ENCODE measurements at regions not wholly inside any gene's neighbourhood (a gene's known extent, or its start where the extent isn't known, plus 50 kb on each side); places are given as distances from the start of the nearest gene placed in this dataset.

DNA sequence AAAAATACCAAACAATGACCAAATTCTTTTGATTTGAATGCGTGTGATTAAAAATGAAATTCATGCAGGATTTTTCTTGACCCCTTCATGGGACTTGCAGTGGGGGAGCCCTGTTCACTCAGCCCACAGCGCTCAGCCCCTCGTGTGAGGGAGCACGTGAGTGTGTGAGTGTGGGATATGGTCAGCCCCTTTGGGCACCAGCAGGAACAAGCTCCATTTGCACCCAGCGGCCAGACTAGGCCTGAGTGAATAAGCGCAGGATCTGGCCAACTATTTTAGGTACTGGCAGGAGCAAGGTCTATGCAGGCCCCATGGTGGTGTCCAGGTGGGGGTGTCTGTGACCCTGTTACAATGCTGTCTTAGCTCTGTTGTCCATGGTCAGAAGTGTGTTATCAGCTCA lies 1631.2 kb downstream of the BRINP3 start:
- no peaks in the 10 kb centered on the region for H3K36me3 ChIP-seq (replicated peaks in 1 of 2; ENCODE audit: insufficient read depth in 1 of 2, low read depth in 2 of 2)
- 80 to 83% methylated on average over 6 of the region's 6 CpGs for WGBS, 2 donors
- H3K27me3 ChIP-seq, result no peaks in the 10 kb centered on the region
- no peak overlapping the region for H3K27ac ChIP-seq
- intact Hi-C loops (cut with DNase I), result no loop called here
- TF ChIP-seq POLR2A (IDR thresholded peaks at IDR 0.05), result no peak
- TF ChIP-seq, protein P1, sequence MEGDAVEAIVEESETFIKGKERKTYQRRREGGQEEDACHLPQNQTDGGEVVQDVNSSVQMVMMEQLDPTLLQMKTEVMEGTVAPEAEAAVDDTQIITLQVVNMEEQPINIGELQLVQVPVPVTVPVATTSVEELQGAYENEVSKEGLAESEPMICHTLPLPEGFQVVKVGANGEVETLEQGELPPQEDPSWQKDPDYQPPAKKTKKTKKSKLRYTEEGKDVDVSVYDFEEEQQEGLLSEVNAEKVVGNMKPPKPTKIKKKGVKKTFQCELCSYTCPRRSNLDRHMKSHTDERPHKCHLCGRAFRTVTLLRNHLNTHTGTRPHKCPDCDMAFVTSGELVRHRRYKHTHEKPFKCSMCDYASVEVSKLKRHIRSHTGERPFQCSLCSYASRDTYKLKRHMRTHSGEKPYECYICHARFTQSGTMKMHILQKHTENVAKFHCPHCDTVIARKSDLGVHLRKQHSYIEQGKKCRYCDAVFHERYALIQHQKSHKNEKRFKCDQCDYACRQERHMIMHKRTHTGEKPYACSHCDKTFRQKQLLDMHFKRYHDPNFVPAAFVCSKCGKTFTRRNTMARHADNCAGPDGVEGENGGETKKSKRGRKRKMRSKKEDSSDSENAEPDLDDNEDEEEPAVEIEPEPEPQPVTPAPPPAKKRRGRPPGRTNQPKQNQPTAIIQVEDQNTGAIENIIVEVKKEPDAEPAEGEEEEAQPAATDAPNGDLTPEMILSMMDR (IDR thresholded peaks at IDR 0.05), result no peak
- H3K4me3 ChIP-seq, result no peak overlapping the region
- no peaks in the 10 kb centered on the region for H3K4me1 ChIP-seq
- H3K9me3 ChIP-seq, result no peaks in the 10 kb centered on the region
- DNase-seq (no peak), ATAC-seq (no peak)

- WGBS, 2 donors, result 88 to 89% methylated on average over 2 to 31 of the region's 31 CpGs
- TF ChIP-seq, protein P1 (IDR thresholded peaks at IDR 0.05), result no peak
- no peak for TF ChIP-seq POLR2A (IDR thresholded peaks at IDR 0.05)
- intact Hi-C loops (cut with DNase I), result no loop called here
Measured at GRCh38 chr1:188857526-188858087, 1620.1 kb downstream of the BRINP3 start.

DNA sequence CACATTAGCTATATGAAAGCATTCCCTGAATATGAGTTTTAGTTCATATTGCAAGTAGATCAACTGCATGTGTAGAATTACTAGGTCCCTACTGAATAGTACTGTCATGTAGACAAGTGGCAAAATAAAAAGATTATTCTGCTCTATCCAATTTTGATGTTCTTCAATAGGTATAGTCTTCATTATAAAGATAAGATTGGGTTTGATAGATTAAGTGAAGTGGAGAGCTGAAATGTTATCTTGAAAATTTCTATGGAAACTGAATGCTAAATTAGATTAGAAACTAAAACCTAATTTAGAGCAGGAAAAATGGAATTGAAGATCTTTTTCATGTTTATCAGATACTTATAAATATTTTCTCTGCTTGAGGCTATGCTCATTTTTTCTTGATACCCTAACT lies 1610.0 kb downstream of the BRINP3 start:
- TF ChIP-seq, protein P1 (IDR thresholded peaks at IDR 0.05), result no peak
- no peak for TF ChIP-seq POLR2A (IDR thresholded peaks at IDR 0.05)
- ATAC-seq (no peak), DNase-seq (no peak)
- H3K9me3 ChIP-seq, result no peaks in the 10 kb centered on the region
- H3K4me3 ChIP-seq, result no peak overlapping the region
- H3K36me3 ChIP-seq (replicated peaks in 1 of 2; ENCODE audit: insufficient read depth in 1 of 2, low read depth in 2 of 2), result no peaks in the 10 kb centered on the region
- H3K4me1 ChIP-seq, result no peaks in the 10 kb centered on the region
- H3K27ac ChIP-seq, result no peak overlapping the region
- intact Hi-C loops (cut with DNase I), result no loop called here
- H3K27me3 ChIP-seq, result no peaks in the 10 kb centered on the region

More at GRCh38 chr1:188857526-188858087, 1620.1 kb downstream of the BRINP3 start:
- no peak for ATAC-seq
- DNase-seq, result no peak
- Histone ChIP-seq H3K36me3 (replicated peaks in 1 of 2; ENCODE audit: insufficient read depth in 1 of 2, low read depth in 2 of 2) (no peaks in the 10 kb centered on the region), H3K27me3 (no peaks in the 10 kb centered on the region), H3K4me1 (no peaks in the 10 kb centered on the region), H3K4me3 (no peak overlapping the region), H3K9me3 (peaks cover 0 to 4% (median 0%) of the 10 kb centered on the region in 3 donors), H3K27ac (no peak overlapping the region)

GRCh38 chr1:188871164-188871563 lies 1606.5 kb downstream of the BRINP3 start:
- no peak for ATAC-seq
- no peak for TF ChIP-seq POLR2A (IDR thresholded peaks at IDR 0.05)
- TF ChIP-seq, protein P1 (IDR thresholded peaks at IDR 0.05), result no peak

DNA sequence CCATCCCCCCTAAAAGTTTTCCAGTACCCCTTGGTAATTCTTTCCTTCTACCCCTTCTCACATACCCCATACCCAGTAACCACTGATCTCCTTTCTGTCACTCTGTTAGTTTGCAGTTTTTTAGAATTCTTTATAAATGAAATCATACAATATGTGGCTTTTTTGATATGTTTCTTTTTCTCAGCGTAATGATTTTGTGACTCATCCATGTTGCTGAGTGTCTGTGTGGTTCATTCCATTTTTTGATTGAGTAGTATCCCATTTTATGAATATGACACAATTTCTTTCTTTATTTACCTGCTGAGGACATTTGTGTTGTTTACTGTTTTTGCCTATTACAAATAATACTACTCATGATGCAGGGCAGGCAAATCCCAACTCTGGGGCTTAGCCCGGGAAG lies 1605.3 kb downstream of the BRINP3 start:
- no peak overlapping the region for H3K4me3 ChIP-seq
- intact Hi-C loops (cut with DNase I), result no loop called here
- H3K9me3 ChIP-seq, result no peaks in the 10 kb centered on the region
- no peaks in the 10 kb centered on the region for H3K4me1 ChIP-seq
- TF ChIP-seq POLR2A (IDR thresholded peaks at IDR 0.05), result no peak
- TF ChIP-seq, protein P1 (IDR thresholded peaks at IDR 0.05), result no peak
- 59 to 82% methylated on average over 2 of the region's 2 CpGs for WGBS, 2 donors
- no peak overlapping the region for H3K27ac ChIP-seq
- ATAC-seq, result no peak
- H3K27me3 ChIP-seq, result no peaks in the 10 kb centered on the region
- no peak for DNase-seq
- H3K36me3 ChIP-seq (replicated peaks in 1 of 2; ENCODE audit: insufficient read depth in 1 of 2, low read depth in 2 of 2), result no peaks in the 10 kb centered on the region

More at GRCh38 chr1:188871164-188871563, 1606.5 kb downstream of the BRINP3 start:
- H3K27me3 ChIP-seq, result no peaks in the 10 kb centered on the region
- H3K4me1 ChIP-seq, result no peaks in the 10 kb centered on the region
- WGBS, 2 donors, result 61 to 65% methylated on average over 1 of the region's 1 CpG
- H3K27ac ChIP-seq, result no peak overlapping the region
- H3K9me3 ChIP-seq, result no peaks in the 10 kb centered on the region
- no peak for DNase-seq
- no peak overlapping the region for H3K4me3 ChIP-seq
- no peaks in the 10 kb centered on the region for H3K36me3 ChIP-seq (replicated peaks in 1 of 2; ENCODE audit: insufficient read depth in 1 of 2, low read depth in 2 of 2)
- intact Hi-C loops (cut with DNase I), result no loop called here

Data from body of pancreas (tissue), 4 donors.